HepG2 (cell line): ENCODE measurements at regions not wholly inside any gene's neighbourhood (a gene's known extent, or its start where the extent isn't known, plus 50 kb on each side); places are given as distances from the start of the nearest gene placed in this dataset.

Experiments used
- ATAC-seq: fragments of 200-7000 bp; cut with Tn5 transposase; 3 replicates; pipeline ENCODE4 v1.9.1; 2020; ENCODE audit warnings: mild to moderate bottlenecking, moderate library complexity
- BruUV-seq: library from RNA; stranded (reverse); fragments of 400-500 nt; replicated peaks from 2 replicates; lab custom pipeline; 2021; lab: Mats Ljungman, UMichigan
- CTCF ChIA-PET: fragments of 300-600 bp; formaldehyde crosslinking; extraction: SDS; loops from one replicate; lab custom pipeline; 2021; ENCODE audit warnings: low total read pairs, inconsistent platforms, low intra/inter-chr PET ratio; lab: Yijun Ruan, JAX
- POLR2A ChIA-PET: fragments of 350-600 bp; sonication (Branson Sonifier 250); formaldehyde crosslinking; loops from one replicate; lab custom pipeline; 2020; ENCODE audit warnings: antibody characterized with exemption, inconsistent platforms; lab: Yijun Ruan, JAX
- DNase-seq: peaks from one replicate; pipeline ENCODE4 v3.0.0-alpha.2; 2015; ENCODE audit warnings: low spot score
- FAIRE-seq: peaks from 3 replicates; lab custom pipeline; 2011; peaks lifted over from hg19 to GRCh38; lab: Jason Lieb, UNC
- H2AFZ ChIP-seq: one replicate; pipeline ENCODE4 v1.6.1; 2011; ENCODE audit warnings: low read length, inconsistent platforms
- H3K27ac ChIP-seq: fragments of 300-600 bp; 3 replicates; pipeline ENCODE4 v1.8.0; 2011; ENCODE audit warnings: mixed run types, mild to moderate bottlenecking, mixed read lengths, low read length, inconsistent platforms; ENCODE audit not compliant: insufficient read depth; ENCODE audit errors: extremely low read length
- H3K27me3 ChIP-seq, 2 experiments: fragments of 200-600 bp in 1 of 2; 2 replicates in 1 of 2; 3 replicates in 1 of 2; pipeline versions ENCODE4 v1.6.0 to v1.8.0; 2011; ENCODE audit warnings: low read length in 2 of 2, mild to moderate bottlenecking in 2 of 2, moderate library complexity in 2 of 2, inconsistent platforms in 1 of 2; ENCODE audit not compliant: insufficient read depth in 2 of 2, control insufficient read depth in 1 of 2
- H3K36me3 ChIP-seq, 2 experiments: fragments of 200-600 bp in 1 of 2; replicated peaks in 1 of 2; 2 replicates in 1 of 2; 3 replicates in 1 of 2; pipeline versions ENCODE4 v1.5.1 to v1.8.0; 2011; ENCODE audit warnings: low read length in 2 of 2, inconsistent platforms in 1 of 2; ENCODE audit not compliant: insufficient read depth in 2 of 2, control insufficient read depth in 1 of 2
- H3K4me1 ChIP-seq: 2 replicates; pipeline ENCODE4 v1.5.1; 2012; ENCODE audit warnings: low read length, inconsistent platforms; ENCODE audit not compliant: insufficient read depth
- H3K4me2 ChIP-seq: 2 replicates; pipeline ENCODE4 v1.6.0; 2011; ENCODE audit warnings: low read depth, low read length, inconsistent platforms
- H3K4me3 ChIP-seq, 3 experiments: fragments of 200-600 bp in 1 of 3; sonication (generic), shearing (Covaris generic) in 1 of 3; replicated peaks in 1 of 3; 2 replicates each; pipeline ENCODE4 v1.5.1; 2011 to 2016; ENCODE audit warnings: low read length in 3 of 3, inconsistent platforms in 2 of 3, low read depth in 2 of 3, mild to moderate bottlenecking in 2 of 3, control low read depth in 1 of 3, mixed read lengths in 1 of 3; ENCODE audit not compliant: insufficient read depth in 1 of 3
- H3K79me2 ChIP-seq: one replicate; pipeline ENCODE4 v1.6.1; 2011; ENCODE audit warnings: low read length, inconsistent platforms; ENCODE audit not compliant: insufficient read depth
- H3K9ac ChIP-seq: 2 replicates; pipeline ENCODE4 v1.6.0; 2011; ENCODE audit warnings: mild to moderate bottlenecking, low read depth, low read length, inconsistent platforms; ENCODE audit not compliant: insufficient read depth
- H3K9me3 ChIP-seq: 2 replicates; pipeline ENCODE4 v1.5.1; 2012; ENCODE audit warnings: mild to moderate bottlenecking, low read length
- H4K20me1 ChIP-seq: 2 replicates; pipeline ENCODE4 v1.6.0; 2011; ENCODE audit warnings: inconsistent platforms, mild to moderate bottlenecking, low read length, moderate library complexity; ENCODE audit not compliant: insufficient read depth
- HNF1B ChIP-seq: sonication (generic); formaldehyde crosslinking; IDR thresholded peaks from 2 replicates; pipeline ENCODE4 v1.5.1; 2020; ENCODE audit warnings: mild to moderate bottlenecking, moderate library complexity, missing genetic modification reagents
- HNRNPL ChIP-seq: fragments of 200-400 bp; formaldehyde crosslinking; IDR thresholded peaks from 2 replicates; pipeline ENCODE4 v1.6.1; 2017; ENCODE audit warnings: mild to moderate bottlenecking, low read depth, low read length
- HNRNPLL ChIP-seq: fragments of 200-400 bp; formaldehyde crosslinking; IDR thresholded peaks from 2 replicates; pipeline ENCODE4 v1.6.1; 2017; ENCODE audit warnings: mild to moderate bottlenecking, low read depth, low read length; ENCODE audit not compliant: poor library complexity, severe bottlenecking
- IRF1 ChIP-seq: sonication (generic); formaldehyde crosslinking; IDR thresholded peaks from 2 replicates; pipeline ENCODE4 v1.4.0; 2020; ENCODE audit warnings: low read depth, mild to moderate bottlenecking, missing genetic modification reagents
- KDM4B ChIP-seq: sonication (generic); formaldehyde crosslinking; IDR thresholded peaks from 2 replicates; pipeline ENCODE4 v1.4.0; 2020; ENCODE audit warnings: missing genetic modification reagents
- RBAK ChIP-seq: sonication (generic); formaldehyde crosslinking; IDR thresholded peaks from 2 replicates; pipeline ENCODE4 v1.5.1; 2020; ENCODE audit warnings: mild to moderate bottlenecking, missing genetic modification reagents
- TRAFD1 ChIP-seq: sonication (generic); formaldehyde crosslinking; IDR thresholded peaks from 2 replicates; pipeline ENCODE4 v1.5.1; 2020; ENCODE audit warnings: missing genetic modification reagents, mild to moderate bottlenecking, borderline replicate concordance
- YEATS4 ChIP-seq: sonication (generic); formaldehyde crosslinking; IDR thresholded peaks from 2 replicates; pipeline ENCODE4 v1.4.0; 2020; ENCODE audit warnings: missing genetic modification reagents, borderline replicate concordance
- ZBTB1 ChIP-seq: sonication (generic); formaldehyde crosslinking; IDR thresholded peaks from 2 replicates; pipeline ENCODE4 v1.4.0; 2020; ENCODE audit warnings: missing genetic modification reagents, borderline replicate concordance
- ZBTB39 ChIP-seq: sonication (generic); formaldehyde crosslinking; IDR thresholded peaks from 2 replicates; pipeline ENCODE4 v1.5.0; 2020; ENCODE audit warnings: missing genetic modification reagents
- ZNF710 ChIP-seq: sonication (generic); formaldehyde crosslinking; IDR thresholded peaks from 2 replicates; pipeline ENCODE4 v1.5.0; 2020; ENCODE audit warnings: mild to moderate bottlenecking, missing genetic modification reagents, borderline replicate concordance
- WGBS: methylation state at CpG from one replicate; pipeline ENCODE4 v1.1.6; 2017; ENCODE audit warnings: low lambda C conversion rate; 5-methylcytosine and 5-hydroxymethylcytosine counted together
- in situ Hi-C: cut with HindIII; loops from 2 replicates; pipeline ENCODE4 v1.10.0; 2017; ENCODE audit warnings: low pct_unique_long_range_greater_than_20kb; ENCODE audit not compliant: extremely low pct_ligation_motif_present
- intact Hi-C: fragments of 100-400 bp; cut with micrococcal nuclease; formaldehyde crosslinking; loops from one replicate; pipeline ENCODE4 v1.10.0; 2022; ENCODE audit not compliant: unreplicated experiment

- no peak for TF ChIP-seq TRAFD1 (CRISPR knock-in tag)
Measured at GRCh38 chr9:118767571-118767970, 601.7 kb downstream of the BRINP1 start (continued).

- ChIA-PET CTCF (no interaction called here), POLR2A (no interaction called here)
- H3K27me3 ChIP-seq: no peaks in the 10 kb centered on the region
- H3K9ac ChIP-seq: no peak overlapping the region
- in situ Hi-C loops: no loop called here
- BruUV-seq: no TSS peak
- H3K27ac ChIP-seq: no peak overlapping the region
- no peaks in the 10 kb centered on the region for H3K36me3 ChIP-seq
- ATAC-seq (no peak), DNase-seq (no peak), FAIRE-seq (no peak)
- H4K20me1 ChIP-seq: no peaks in the 10 kb centered on the region
- H3K4me1 ChIP-seq: no peaks in the 10 kb centered on the region
- no peak overlapping the region for H3K4me2 ChIP-seq
- no peaks in the 10 kb centered on the region for H3K79me2 ChIP-seq
- 27% methylated on average over 5 of the region's 5 CpGs for whole genome bisulfite sequencing
- H2AFZ ChIP-seq: no peak overlapping the region
- intact Hi-C loops: no loop called here
- peaks cover 99% of the 10 kb centered on the region for H3K9me3 ChIP-seq
- H3K4me3 ChIP-seq: no peak overlapping the region
- no peak for TF ChIP-seq IRF1 (CRISPR knock-in tag)
- no peak for TF ChIP-seq ZNF710
- no peak for TF ChIP-seq RBAK (CRISPR knock-in tag)
- no peak for TF ChIP-seq TRAFD1 (CRISPR knock-in tag)
- TF ChIP-seq KDM4B: no peak
- no peak for TF ChIP-seq YEATS4
- no peak for TF ChIP-seq HNRNPLL
- TF ChIP-seq ZBTB1 (CRISPR knock-in tag): no peak
- TF ChIP-seq ZBTB39 (CRISPR knock-in tag): no peak
- no peak for TF ChIP-seq HNF1B (CRISPR knock-in tag)
- TF ChIP-seq HNRNPL: no peak
Measured at GRCh38 chr9:118782790-118783463, 586.3 kb downstream of the BRINP1 start.
